Fibroblast of peridontal ligament (primary cell): ENCODE measurements at regions not wholly inside any gene's neighbourhood (a gene's known extent, or its start where the extent isn't known, plus 50 kb on each side); places are given as distances from the start of the nearest gene placed in this dataset.

Experiments
- DNase-seq: peaks from one replicate; pipeline ENCODE4 v3.0.0-alpha.2; 2010; ENCODE audit errors: extremely low read depth

- no peak for DNase-seq
Observed at GRCh38 chr5:3886524-3887451, 291.2 kb downstream of the IRX1 start.

- no peak for DNase-seq
Observed at GRCh38 chr5:3888310-3888709, 292.7 kb downstream of the IRX1 start.

GRCh38 chr5:3889412-3890142 lies 293.9 kb downstream of the IRX1 start:
- no peak for DNase-seq

- DNase-seq: no peak
Observed at GRCh38 chr5:3891113-3891512, 295.5 kb downstream of the IRX1 start.

- DNase-seq: no peak
Observed at GRCh38 chr5:3893527-3893926, 297.9 kb downstream of the IRX1 start.

GRCh38 chr5:3893975-3894374 lies 298.3 kb downstream of the IRX1 start:
- no peak for DNase-seq

GRCh38 chr5:3896098-3896497 lies 300.5 kb downstream of the IRX1 start:
- no peak for DNase-seq

GRCh38 chr5:3899093-3899492 lies 303.5 kb downstream of the IRX1 start:
- DNase-seq: no peak

- DNase-seq: no peak
Observed at GRCh38 chr5:3904584-3904983, 309.0 kb downstream of the IRX1 start.

GRCh38 chr5:3905031-3905430 lies 309.4 kb downstream of the IRX1 start:
- DNase-seq: no peak

- DNase-seq: no peak
Observed at GRCh38 chr5:3905521-3905920, 309.9 kb downstream of the IRX1 start.

- DNase-seq: no peak
Observed at GRCh38 chr5:3911111-3911510, 315.5 kb downstream of the IRX1 start.

- DNase-seq: no peak
Observed at GRCh38 chr5:3911773-3912172, 316.1 kb downstream of the IRX1 start.

- DNase-seq: no peak
Observed at GRCh38 chr5:3912790-3913189, 317.2 kb downstream of the IRX1 start.

GRCh38 chr5:3913279-3913678 lies 317.6 kb downstream of the IRX1 start:
- DNase-seq: no peak

- DNase-seq: no peak
Observed at GRCh38 chr5:3925022-3925421, 329.4 kb downstream of the IRX1 start.

GRCh38 chr5:3925935-3926334 lies 330.3 kb downstream of the IRX1 start:
- no peak for DNase-seq

GRCh38 chr5:3929799-3930198 lies 334.2 kb downstream of the IRX1 start:
- no peak for DNase-seq

GRCh38 chr5:3931976-3932375 lies 336.3 kb downstream of the IRX1 start:
- DNase-seq: no peak

GRCh38 chr5:3933536-3933935 lies 337.9 kb downstream of the IRX1 start:
- DNase-seq: no peak

- DNase-seq: no peak
Observed at GRCh38 chr5:3933966-3934365, 338.3 kb downstream of the IRX1 start.

GRCh38 chr5:3943859-3944258 lies 348.2 kb downstream of the IRX1 start:
- DNase-seq: no peak

- no peak for DNase-seq
Observed at GRCh38 chr5:3944930-3945329, 349.3 kb downstream of the IRX1 start.
